T-helper 2 cell treated with Interferon-gamma antibody and Interleukin-4, amounts not matched to agents 5 μg/mL and 100 μg/mL, for 36 hours (primary cell): ENCODE measurements at regions not wholly inside any gene's neighbourhood (a gene's known extent, or its start where the extent isn't known, plus 50 kb on each side); places are given as distances from the start of the nearest gene placed in this dataset.
"Not testable (repeated sequence)": the region's sequence is repeated elsewhere in the genome, so short reads cannot be mapped to it uniquely, and the experiment has no call there.

ENCODE experiments used
- DNase-seq: peaks from one replicate; pipeline ENCODE4 v3.0.0; 2021; ENCODE audit warnings: low spot score
- H3K27ac Mint-ChIP-seq: one replicate; pipeline ENCODE4 v1.8.0; 2021; ENCODE audit warnings: mild to moderate bottlenecking, mixed read lengths
- H3K27me3 Mint-ChIP-seq: one replicate; pipeline ENCODE4 v1.8.0; 2021; ENCODE audit warnings: low read depth, mixed read lengths
- H3K36me3 Mint-ChIP-seq: one replicate; pipeline ENCODE4 v1.8.0; 2021; ENCODE audit warnings: low read depth, mixed read lengths
- H3K4me1 Mint-ChIP-seq: one replicate; pipeline ENCODE4 v1.8.0; 2021; ENCODE audit warnings: low read depth, mixed read lengths
- H3K4me3 Mint-ChIP-seq: one replicate; pipeline ENCODE4 v1.8.0; 2022; ENCODE audit warnings: mild to moderate bottlenecking, moderate library complexity, mixed read lengths
- H3K9me3 Mint-ChIP-seq: one replicate; pipeline ENCODE4 v1.8.0; 2021; ENCODE audit warnings: mixed read lengths

- no peaks in the 10 kb centered on the region for H3K4me1 Mint-ChIP-seq
- H3K9me3 Mint-ChIP-seq, result no peaks in the 10 kb centered on the region
- no peak for DNase-seq
- H3K36me3 Mint-ChIP-seq, result no peaks in the 10 kb centered on the region
- no peak overlapping the region for H3K4me3 Mint-ChIP-seq
- no peak overlapping the region for H3K27ac Mint-ChIP-seq
- H3K27me3 Mint-ChIP-seq, result no peaks in the 10 kb centered on the region
These were observed 394.8 kb downstream of the KCNJ2 start for GRCh38 chr17:70564006-70564620.

DNA sequence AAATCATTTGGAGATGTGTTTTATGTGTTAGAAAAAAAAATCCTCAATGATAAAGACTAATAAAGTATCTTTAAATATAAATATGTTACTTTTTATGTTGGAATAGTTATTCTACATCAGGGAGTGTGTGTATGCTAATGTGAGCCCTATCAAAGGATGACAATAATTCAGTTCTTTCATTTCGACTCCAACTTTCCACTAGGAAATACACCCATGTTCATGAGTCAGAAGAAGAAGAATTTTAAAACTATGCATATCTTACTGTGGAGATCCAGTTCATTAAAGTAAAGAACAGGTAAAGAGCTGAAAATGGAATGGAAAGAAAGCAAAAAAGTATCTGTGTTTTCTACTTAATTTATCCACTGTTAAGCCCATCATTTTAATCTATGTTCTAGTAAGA lies 399.8 kb downstream of the KCNJ2 start:
- Mint-ChIP-seq H3K27me3 (no peaks in the 10 kb centered on the region), H3K36me3 (no peaks in the 10 kb centered on the region), H3K4me3 (no peak overlapping the region), H3K27ac (no peak overlapping the region), H3K4me1 (no peaks in the 10 kb centered on the region), H3K9me3 (no peaks in the 10 kb centered on the region)
- DNase-seq, result no peak

GRCh38 chr17:70577456-70577855 lies 408.1 kb downstream of the KCNJ2 start:
- no peaks in the 10 kb centered on the region for H3K27me3 Mint-ChIP-seq
- H3K4me1 Mint-ChIP-seq, result no peaks in the 10 kb centered on the region
- H3K9me3 Mint-ChIP-seq, result no peaks in the 10 kb centered on the region
- no peak overlapping the region for H3K4me3 Mint-ChIP-seq
- no peak for DNase-seq
- H3K27ac Mint-ChIP-seq, result no peak overlapping the region
- H3K36me3 Mint-ChIP-seq, result no peaks in the 10 kb centered on the region

- Mint-ChIP-seq H3K27ac (no peak overlapping the region), H3K9me3 (no peaks in the 10 kb centered on the region), H3K4me1 (no peaks in the 10 kb centered on the region), H3K27me3 (no peaks in the 10 kb centered on the region), H3K4me3 (no peak overlapping the region), H3K36me3 (no peaks in the 10 kb centered on the region)
- no peak for DNase-seq
These were observed 412.1 kb downstream of the KCNJ2 start for GRCh38 chr17:70581459-70581858.

- no peak overlapping the region for H3K4me3 Mint-ChIP-seq
- no peaks in the 10 kb centered on the region for H3K36me3 Mint-ChIP-seq
- no peaks in the 10 kb centered on the region for H3K27me3 Mint-ChIP-seq
- no peak overlapping the region for H3K27ac Mint-ChIP-seq
- DNase-seq, result no peak
- H3K4me1 Mint-ChIP-seq, result no peaks in the 10 kb centered on the region
- no peaks in the 10 kb centered on the region for H3K9me3 Mint-ChIP-seq
These were observed 413.4 kb downstream of the KCNJ2 start for GRCh38 chr17:70582777-70583176.

- no peak overlapping the region for H3K27ac Mint-ChIP-seq
- H3K9me3 Mint-ChIP-seq, result no peaks in the 10 kb centered on the region
- no peaks in the 10 kb centered on the region for H3K27me3 Mint-ChIP-seq
- H3K4me3 Mint-ChIP-seq, result no peak overlapping the region
- no peaks in the 10 kb centered on the region for H3K36me3 Mint-ChIP-seq
- DNase-seq, result no peak
- no peaks in the 10 kb centered on the region for H3K4me1 Mint-ChIP-seq
These were observed 414.9 kb downstream of the KCNJ2 start for GRCh38 chr17:70584255-70584654.

GRCh38 chr17:70588003-70588402 lies 418.7 kb downstream of the KCNJ2 start:
- H3K4me3 Mint-ChIP-seq, result no peak overlapping the region
- H3K27me3 Mint-ChIP-seq, result no peaks in the 10 kb centered on the region
- no peaks in the 10 kb centered on the region for H3K36me3 Mint-ChIP-seq
- H3K9me3 Mint-ChIP-seq, result no peaks in the 10 kb centered on the region
- H3K27ac Mint-ChIP-seq, result no peak overlapping the region
- no peaks in the 10 kb centered on the region for H3K4me1 Mint-ChIP-seq
- DNase-seq, result no peak

DNA sequence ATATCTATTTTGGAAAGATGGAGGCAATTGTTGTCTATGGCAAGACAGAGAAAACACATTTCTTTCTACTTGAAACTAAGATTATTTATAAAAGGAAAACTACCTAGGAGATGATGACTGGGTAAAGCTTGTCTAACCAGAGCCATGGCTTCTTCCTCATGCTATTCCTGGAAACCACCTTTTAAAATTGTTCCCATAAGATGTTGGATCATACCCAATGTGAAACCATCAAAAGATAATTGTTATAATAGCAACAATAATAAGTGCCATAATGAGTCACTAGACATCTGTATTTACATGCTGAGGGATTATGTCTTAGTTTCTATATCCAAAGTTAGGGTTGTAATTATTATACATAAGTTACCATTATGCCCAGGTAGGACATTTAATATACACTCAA lies 428.4 kb downstream of the KCNJ2 start:
- H3K27me3 Mint-ChIP-seq, result no peaks in the 10 kb centered on the region
- no peak overlapping the region for H3K27ac Mint-ChIP-seq
- DNase-seq, result no peak
- no peaks in the 10 kb centered on the region for H3K4me1 Mint-ChIP-seq
- no peak overlapping the region for H3K4me3 Mint-ChIP-seq
- no peaks in the 10 kb centered on the region for H3K9me3 Mint-ChIP-seq
- no peaks in the 10 kb centered on the region for H3K36me3 Mint-ChIP-seq

DNA sequence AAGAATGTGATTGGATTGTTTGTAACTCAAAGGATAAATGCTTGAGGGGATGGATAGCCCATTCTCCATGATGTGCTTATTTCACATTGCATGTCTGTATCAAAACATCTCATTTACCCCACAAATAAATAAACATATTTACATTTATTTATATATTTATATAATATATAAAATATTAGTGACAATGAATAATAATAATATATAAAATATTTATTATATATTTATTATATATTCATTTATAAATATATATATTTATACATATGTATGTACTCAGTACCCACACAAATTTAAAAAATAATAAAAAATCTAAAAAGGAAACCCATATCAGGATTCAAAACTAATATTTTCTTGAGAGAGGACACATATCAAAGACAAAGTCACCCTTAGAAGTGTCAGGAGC lies 429.9 kb downstream of the KCNJ2 start:
- H3K4me1 Mint-ChIP-seq, result no peaks in the 10 kb centered on the region
- H3K27me3 Mint-ChIP-seq, result no peaks in the 10 kb centered on the region
- H3K9me3 Mint-ChIP-seq, result no peaks in the 10 kb centered on the region
- DNase-seq, result no peak
- H3K36me3 Mint-ChIP-seq, result no peaks in the 10 kb centered on the region
- H3K27ac Mint-ChIP-seq, result no peak overlapping the region
- H3K4me3 Mint-ChIP-seq, result no peak overlapping the region

DNA sequence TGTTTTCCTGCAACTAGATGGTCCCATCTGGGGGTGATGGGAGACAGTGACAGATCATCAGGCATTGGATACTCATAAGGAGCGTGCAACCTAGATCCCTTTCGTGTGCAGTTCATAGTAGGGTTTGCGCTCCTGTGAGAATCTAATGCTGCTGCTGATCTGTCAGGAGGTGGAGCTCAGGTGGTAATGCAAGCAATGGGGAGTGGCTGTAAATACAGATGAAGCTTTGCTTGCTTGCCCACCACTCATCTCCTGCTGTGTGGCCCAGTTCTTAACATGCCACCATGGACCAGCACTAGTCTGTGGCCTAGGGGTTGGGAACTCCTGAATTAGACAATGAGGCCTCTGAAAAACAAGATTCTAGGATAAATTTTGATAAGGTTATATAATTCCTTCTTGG lies 430.6 kb downstream of the KCNJ2 start:
- H3K9me3 Mint-ChIP-seq, H3K27ac Mint-ChIP-seq, H3K4me1 Mint-ChIP-seq, H3K36me3 Mint-ChIP-seq, H3K4me3 Mint-ChIP-seq, H3K27me3 Mint-ChIP-seq, DNase-seq: not testable (repeated sequence)

DNA sequence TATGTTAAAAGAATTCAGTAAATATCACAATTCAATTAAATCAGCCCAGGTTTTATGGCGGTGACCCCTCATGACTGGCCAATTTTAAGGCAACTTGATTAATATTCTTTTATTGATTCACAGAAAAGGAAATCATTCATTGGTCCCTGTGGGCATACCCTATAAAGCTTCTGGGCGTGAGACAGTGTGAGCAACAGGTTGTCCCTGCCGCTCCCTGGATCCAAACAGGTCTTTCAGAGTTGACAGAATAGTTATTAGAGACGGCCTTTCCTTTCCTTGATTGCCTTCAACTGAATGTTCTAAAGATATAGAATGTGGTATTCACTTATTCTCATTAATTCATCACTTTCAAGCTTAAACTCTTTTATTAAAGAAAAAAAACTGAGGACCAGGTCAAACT lies 433.9 kb downstream of the KCNJ2 start:
- Mint-ChIP-seq H3K36me3 (no peaks in the 10 kb centered on the region), H3K4me3 (no peak overlapping the region), H3K4me1 (no peaks in the 10 kb centered on the region), H3K9me3 (no peaks in the 10 kb centered on the region), H3K27me3 (no peaks in the 10 kb centered on the region), H3K27ac (no peak overlapping the region)
- DNase-seq, result no peak

DNA sequence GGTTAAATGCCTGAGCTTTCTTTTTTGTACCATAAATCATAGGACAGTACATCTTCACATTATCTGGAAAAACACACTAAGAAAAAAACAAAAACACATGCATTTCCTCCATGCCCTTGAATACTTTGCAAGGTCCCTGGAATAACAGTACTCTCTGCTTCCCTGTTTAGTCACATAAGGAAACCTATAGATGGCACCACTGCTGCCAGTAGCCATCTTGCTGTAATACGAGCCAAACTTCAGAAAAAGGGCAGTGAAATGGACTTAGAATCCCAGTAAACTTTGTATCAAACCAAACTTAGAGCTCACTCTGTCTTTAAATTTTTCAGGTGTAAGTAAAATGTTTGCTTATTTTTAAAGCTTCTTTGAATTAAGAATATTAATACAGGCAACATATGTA lies 435.5 kb downstream of the KCNJ2 start:
- no peak overlapping the region for H3K4me3 Mint-ChIP-seq
- no peaks in the 10 kb centered on the region for H3K4me1 Mint-ChIP-seq
- H3K36me3 Mint-ChIP-seq, result no peaks in the 10 kb centered on the region
- H3K27me3 Mint-ChIP-seq, result no peaks in the 10 kb centered on the region
- H3K9me3 Mint-ChIP-seq, result no peaks in the 10 kb centered on the region
- H3K27ac Mint-ChIP-seq, result no peak overlapping the region
- DNase-seq, result no peak

DNA sequence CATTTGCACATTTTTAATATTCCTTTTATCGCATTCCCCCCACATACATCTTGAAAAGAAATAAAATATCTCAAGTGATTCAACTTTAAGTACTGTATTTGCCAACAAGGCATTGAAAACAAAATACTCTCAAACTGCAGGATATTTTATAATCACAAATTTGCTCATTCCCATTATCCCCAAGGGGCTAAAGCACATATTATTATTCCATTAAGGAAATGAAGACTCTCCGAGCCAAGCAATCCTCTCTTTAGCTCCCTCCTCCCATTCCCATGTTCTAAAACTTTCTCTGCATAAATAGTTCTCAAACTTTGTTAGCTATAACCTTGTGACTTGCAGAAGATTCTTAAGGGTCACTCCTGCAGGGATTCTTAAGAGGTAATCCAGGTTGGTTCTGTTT lies 436.8 kb downstream of the KCNJ2 start:
- Mint-ChIP-seq H3K4me3 (no peak overlapping the region), H3K36me3 (no peaks in the 10 kb centered on the region), H3K27ac (no peak overlapping the region), H3K4me1 (no peaks in the 10 kb centered on the region), H3K9me3 (no peaks in the 10 kb centered on the region), H3K27me3 (no peaks in the 10 kb centered on the region)
- DNase-seq, result no peak

- no peaks in the 10 kb centered on the region for H3K27me3 Mint-ChIP-seq
- no peaks in the 10 kb centered on the region for H3K36me3 Mint-ChIP-seq
- H3K9me3 Mint-ChIP-seq, result no peaks in the 10 kb centered on the region
- H3K4me1 Mint-ChIP-seq, result no peaks in the 10 kb centered on the region
- DNase-seq, result no peak
- no peak overlapping the region for H3K4me3 Mint-ChIP-seq
- no peak overlapping the region for H3K27ac Mint-ChIP-seq
These were observed 438.9 kb downstream of the KCNJ2 start for GRCh38 chr17:70608193-70608592.

DNA sequence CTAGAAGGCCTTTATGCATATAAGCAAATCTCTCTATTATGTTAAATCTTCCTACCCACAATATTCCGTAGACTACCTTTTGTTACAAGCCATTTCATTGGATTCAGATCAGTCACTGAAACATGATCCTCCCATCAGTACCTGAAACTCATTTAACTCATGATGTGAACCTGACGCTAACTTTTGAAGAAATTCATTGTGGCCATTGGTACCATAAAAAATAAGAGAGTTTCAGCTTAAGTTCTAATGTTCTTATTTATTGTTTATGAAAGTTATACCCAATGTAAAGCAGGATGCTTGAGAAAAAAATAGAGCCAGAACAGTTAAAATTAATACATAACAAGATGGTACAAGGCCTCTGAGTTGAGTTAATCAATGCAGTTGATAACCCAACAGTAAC lies 439.6 kb downstream of the KCNJ2 start:
- Mint-ChIP-seq H3K27ac (no peak overlapping the region), H3K27me3 (no peaks in the 10 kb centered on the region), H3K36me3 (no peaks in the 10 kb centered on the region), H3K4me3 (no peak overlapping the region), H3K9me3 (no peaks in the 10 kb centered on the region), H3K4me1 (no peaks in the 10 kb centered on the region)
- no peak for DNase-seq
